Smooth muscle cell (in vitro differentiated cells): ENCODE measurements at regions not wholly inside any gene's neighbourhood (a gene's known extent, or its start where the extent isn't known, plus 50 kb on each side); places are given as distances from the start of the nearest gene placed in this dataset.

Source experiments
- DNase-seq: peaks from one replicate; lab custom pipeline; 2025; ENCODE audit not compliant: unreplicated experiment; lab: John Stamatoyannopoulos, UW
- H2AFZ ChIP-seq: fragments of 200-600 bp; sonication (generic); 2 replicates; pipeline ENCODE4 v1.6.0; 2016; ENCODE audit warnings: antibody characterized with exemption, low read depth, mild to moderate bottlenecking
- H3F3A ChIP-seq: fragments of 200-600 bp; sonication (generic); 2 replicates; pipeline ENCODE4 v1.6.0; 2017; ENCODE audit warnings: antibody characterized with exemption, low read depth
- H3K27ac ChIP-seq: fragments of 200-600 bp; sonication (generic); 2 replicates; pipeline ENCODE4 v1.5.1; 2016; ENCODE audit warnings: low read depth, mild to moderate bottlenecking
- H3K27me3 ChIP-seq: fragments of 200-600 bp; sonication (generic); 2 replicates; pipeline ENCODE4 v1.6.1; 2016; ENCODE audit warnings: low read depth, mild to moderate bottlenecking
- H3K36me3 ChIP-seq: fragments of 200-600 bp; sonication (generic); 2 replicates; pipeline ENCODE4 v1.5.1; 2016; ENCODE audit warnings: low read depth
- H3K4me1 ChIP-seq: fragments of 200-600 bp; sonication (generic); 2 replicates; pipeline ENCODE4 v1.5.1; 2016; ENCODE audit warnings: low read depth
- H3K4me2 ChIP-seq: fragments of 200-600 bp; sonication (generic); 2 replicates; pipeline ENCODE4 v1.6.0; 2016; ENCODE audit warnings: mild to moderate bottlenecking
- H3K4me3 ChIP-seq: fragments of 200-600 bp; sonication (generic); 2 replicates; pipeline ENCODE4 v1.5.1; 2016; ENCODE audit warnings: mild to moderate bottlenecking
- H3K79me2 ChIP-seq: fragments of 200-600 bp; sonication (generic); 2 replicates; pipeline ENCODE4 v1.6.0; 2016; ENCODE audit warnings: low read depth, mild to moderate bottlenecking
- H3K9ac ChIP-seq: fragments of 200-600 bp; sonication (generic); 2 replicates; pipeline ENCODE4 v1.6.0; 2016; ENCODE audit warnings: low read depth
- H3K9me3 ChIP-seq: fragments of 200-600 bp; sonication (generic); replicated peaks from 2 replicates; pipeline ENCODE4 v1.5.1; 2016; ENCODE audit warnings: low read depth
- H4K20me1 ChIP-seq: fragments of 200-600 bp; sonication (generic); 2 replicates; pipeline ENCODE4 v1.6.0; 2016; ENCODE audit warnings: low read depth
- CTCF ChIP-seq: fragments of 200-600 bp; sonication (generic); IDR thresholded peaks from 2 replicates; pipeline ENCODE4 v1.5.1; 2017; ENCODE audit warnings: borderline replicate concordance, mild to moderate bottlenecking, antibody characterized with exemption; ENCODE audit not compliant: insufficient read depth, poor library complexity, severe bottlenecking
- WGBS: methylation state at CpG from one replicate; pipeline ENCODE4 v1.1.7; 2016; ENCODE audit warnings: low lambda C conversion rate; 5-methylcytosine and 5-hydroxymethylcytosine counted together

GRCh38 chr13:87207280-87208003 lies 463.7 kb upstream of the SLITRK5 start:
- H3K4me2 ChIP-seq, result no peak overlapping the region
- no peak overlapping the region for H3K9ac ChIP-seq
- H3F3A ChIP-seq, result no peaks in the 10 kb centered on the region
- H3K9me3 ChIP-seq, result no peaks in the 10 kb centered on the region
- no peak overlapping the region for H3K4me3 ChIP-seq
- DNase-seq, result no peak
- H3K4me1 ChIP-seq, result no peaks in the 10 kb centered on the region
- H3K27me3 ChIP-seq, result no peaks in the 10 kb centered on the region
- H4K20me1 ChIP-seq, result no peaks in the 10 kb centered on the region
- no peaks in the 10 kb centered on the region for H3K36me3 ChIP-seq
- H2AFZ ChIP-seq, result no peak overlapping the region
- WGBS, result 80% methylated on average over 4 of the region's 4 CpGs
- TF ChIP-seq CTCF, result no peak
- no peaks in the 10 kb centered on the region for H3K79me2 ChIP-seq
- no peak overlapping the region for H3K27ac ChIP-seq

GRCh38 chr13:87208636-87209035 lies 462.5 kb upstream of the SLITRK5 start:
- Histone ChIP-seq H3K79me2 (no peaks in the 10 kb centered on the region), H3K4me3 (no peak overlapping the region), H4K20me1 (no peaks in the 10 kb centered on the region), H3K9me3 (no peaks in the 10 kb centered on the region), H3K4me1 (no peaks in the 10 kb centered on the region), H3K9ac (no peak overlapping the region), H2AFZ (no peak overlapping the region), H3F3A (no peaks in the 10 kb centered on the region), H3K27me3 (no peaks in the 10 kb centered on the region), H3K27ac (no peak overlapping the region), H3K4me2 (no peak overlapping the region), H3K36me3 (no peaks in the 10 kb centered on the region)
- no peak for TF ChIP-seq CTCF
- 87% methylated on average over 2 of the region's 2 CpGs for WGBS
- no peak for DNase-seq

DNA sequence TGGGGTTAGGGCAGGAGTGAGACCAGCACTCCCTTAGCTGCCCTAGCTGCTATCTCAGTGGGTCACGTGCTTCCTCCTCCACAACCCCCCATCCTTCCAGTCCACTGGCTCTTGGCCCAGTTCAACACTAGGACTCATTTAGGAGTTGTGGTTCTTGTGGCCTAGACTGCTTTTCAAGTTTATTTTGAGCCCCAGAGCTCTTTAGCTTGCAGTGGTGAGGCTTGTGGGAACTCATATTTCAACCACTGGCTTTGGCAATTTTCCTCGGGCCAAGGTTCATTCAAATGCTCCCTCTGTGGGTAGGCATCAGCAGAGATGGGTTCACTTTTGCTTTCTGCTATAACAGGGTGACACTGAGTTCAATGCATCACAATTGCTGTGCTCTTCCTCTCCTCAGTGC lies 436.2 kb upstream of the SLITRK5 start:
- H3K36me3 ChIP-seq, result no peaks in the 10 kb centered on the region
- 65% methylated on average over 2 of the region's 2 CpGs for WGBS
- H3K4me2 ChIP-seq, result no peak overlapping the region
- H3K4me3 ChIP-seq, result no peak overlapping the region
- H3K27me3 ChIP-seq, result no peaks in the 10 kb centered on the region
- no peaks in the 10 kb centered on the region for H3K79me2 ChIP-seq
- H3K4me1 ChIP-seq, result no peaks in the 10 kb centered on the region
- no peak overlapping the region for H2AFZ ChIP-seq
- TF ChIP-seq CTCF, result no peak
- H3K9me3 ChIP-seq, result no peaks in the 10 kb centered on the region
- DNase-seq, result no peak
- no peak overlapping the region for H3K27ac ChIP-seq
- H3K9ac ChIP-seq, result no peak overlapping the region
- H4K20me1 ChIP-seq, result no peaks in the 10 kb centered on the region
- H3F3A ChIP-seq, result no peaks in the 10 kb centered on the region

DNA sequence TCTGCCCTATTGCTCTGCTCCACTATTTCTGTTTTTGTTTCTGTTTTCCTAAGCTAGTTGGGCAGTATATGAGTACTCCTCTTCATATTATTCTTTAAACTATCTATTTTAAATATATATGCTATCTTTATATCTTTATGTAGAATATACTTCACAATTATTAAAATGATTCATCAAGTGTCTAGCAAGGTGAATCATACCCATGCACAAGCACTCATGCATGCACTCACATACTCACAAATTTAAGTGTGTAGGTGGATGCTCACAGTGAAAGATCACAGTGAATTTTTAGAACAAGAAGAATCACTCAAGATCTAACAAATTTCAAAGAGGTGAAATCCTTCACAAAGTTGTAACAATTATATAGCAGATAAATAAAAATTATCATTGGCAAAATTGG lies 435.6 kb upstream of the SLITRK5 start:
- H3F3A ChIP-seq, result no peaks in the 10 kb centered on the region
- H2AFZ ChIP-seq, result no peak overlapping the region
- DNase-seq, result no peak
- H3K27ac ChIP-seq, result no peak overlapping the region
- no peaks in the 10 kb centered on the region for H4K20me1 ChIP-seq
- TF ChIP-seq CTCF, result no peak
- no peaks in the 10 kb centered on the region for H3K27me3 ChIP-seq
- H3K9ac ChIP-seq, result no peak overlapping the region
- no peaks in the 10 kb centered on the region for H3K79me2 ChIP-seq
- no peak overlapping the region for H3K4me2 ChIP-seq
- H3K4me3 ChIP-seq, result no peak overlapping the region
- H3K36me3 ChIP-seq, result no peaks in the 10 kb centered on the region
- H3K4me1 ChIP-seq, result no peaks in the 10 kb centered on the region
- H3K9me3 ChIP-seq, result no peaks in the 10 kb centered on the region
